Putamen (tissue), 1 donor: ENCODE measurements at regions not wholly inside any gene's neighbourhood (a gene's known extent, or its start where the extent isn't known, plus 50 kb on each side); places are given as distances from the start of the nearest gene placed in this dataset.
A peak's percentile ranks its signal among the peaks of the same experiment; 100 is the strongest.

Experiments
- DNase-seq: peaks from one replicate; pipeline ENCODE4 v3.0.0-alpha.2; 2016; ENCODE audit warnings: low spot score

GRCh38 chr10:105383978-105384377, 742.9 kb downstream of the SORCS3 start:
- DNase-seq, result no peak

- DNase-seq, result no peak
These were observed 729.6 kb downstream of the SORCS3 start for GRCh38 chr10:105370692-105371091.

GRCh38 chr10:105359708-105360107, 718.6 kb downstream of the SORCS3 start:
- no peak for DNase-seq

- DNase-seq, result no peak
These were observed 717.8 kb downstream of the SORCS3 start for GRCh38 chr10:105358911-105359310.

GRCh38 chr10:105356626-105357025, 715.5 kb downstream of the SORCS3 start:
- DNase-seq, result peak; percentile 38

GRCh38 chr10:105354010-105354409, 712.9 kb downstream of the SORCS3 start:
- no peak for DNase-seq

GRCh38 chr10:105352827-105353226, 711.7 kb downstream of the SORCS3 start:
- no peak for DNase-seq

- DNase-seq, result no peak
These were observed 711.2 kb downstream of the SORCS3 start for GRCh38 chr10:105352281-105352680.

GRCh38 chr10:105351187-105351586, 710.1 kb downstream of the SORCS3 start:
- no peak for DNase-seq

GRCh38 chr10:105347487-105347886, 706.4 kb downstream of the SORCS3 start:
- DNase-seq, result no peak

GRCh38 chr10:105342606-105343005, 701.5 kb downstream of the SORCS3 start:
- DNase-seq, result no peak

- no peak for DNase-seq
These were observed 698.6 kb downstream of the SORCS3 start for GRCh38 chr10:105339669-105340068.

- no peak for DNase-seq
These were observed 687.5 kb downstream of the SORCS3 start for GRCh38 chr10:105328503-105329133.
